Smooth muscle cell (in vitro differentiated cells): ENCODE measurements at regions not wholly inside any gene's neighbourhood (a gene's known extent, or its start where the extent isn't known, plus 50 kb on each side); places are given as distances from the start of the nearest gene placed in this dataset.

Experiments
- DNase-seq: peaks from one replicate; lab custom pipeline; 2025; ENCODE audit not compliant: unreplicated experiment; lab: John Stamatoyannopoulos, UW
- H2AFZ ChIP-seq: fragments of 200-600 bp; sonication (generic); 2 replicates; pipeline ENCODE4 v1.6.0; 2016; ENCODE audit warnings: antibody characterized with exemption, low read depth, mild to moderate bottlenecking
- H3F3A ChIP-seq: fragments of 200-600 bp; sonication (generic); 2 replicates; pipeline ENCODE4 v1.6.0; 2017; ENCODE audit warnings: antibody characterized with exemption, low read depth
- H3K27ac ChIP-seq: fragments of 200-600 bp; sonication (generic); 2 replicates; pipeline ENCODE4 v1.5.1; 2016; ENCODE audit warnings: low read depth, mild to moderate bottlenecking
- H3K27me3 ChIP-seq: fragments of 200-600 bp; sonication (generic); 2 replicates; pipeline ENCODE4 v1.6.1; 2016; ENCODE audit warnings: low read depth, mild to moderate bottlenecking
- H3K36me3 ChIP-seq: fragments of 200-600 bp; sonication (generic); 2 replicates; pipeline ENCODE4 v1.5.1; 2016; ENCODE audit warnings: low read depth
- H3K4me1 ChIP-seq: fragments of 200-600 bp; sonication (generic); 2 replicates; pipeline ENCODE4 v1.5.1; 2016; ENCODE audit warnings: low read depth
- H3K4me2 ChIP-seq: fragments of 200-600 bp; sonication (generic); 2 replicates; pipeline ENCODE4 v1.6.0; 2016; ENCODE audit warnings: mild to moderate bottlenecking
- H3K4me3 ChIP-seq: fragments of 200-600 bp; sonication (generic); 2 replicates; pipeline ENCODE4 v1.5.1; 2016; ENCODE audit warnings: mild to moderate bottlenecking
- H3K79me2 ChIP-seq: fragments of 200-600 bp; sonication (generic); 2 replicates; pipeline ENCODE4 v1.6.0; 2016; ENCODE audit warnings: low read depth, mild to moderate bottlenecking
- H3K9ac ChIP-seq: fragments of 200-600 bp; sonication (generic); 2 replicates; pipeline ENCODE4 v1.6.0; 2016; ENCODE audit warnings: low read depth
- H3K9me3 ChIP-seq: fragments of 200-600 bp; sonication (generic); replicated peaks from 2 replicates; pipeline ENCODE4 v1.5.1; 2016; ENCODE audit warnings: low read depth
- H4K20me1 ChIP-seq: fragments of 200-600 bp; sonication (generic); 2 replicates; pipeline ENCODE4 v1.6.0; 2016; ENCODE audit warnings: low read depth
- CTCF ChIP-seq: fragments of 200-600 bp; sonication (generic); IDR thresholded peaks from 2 replicates; pipeline ENCODE4 v1.5.1; 2017; ENCODE audit warnings: borderline replicate concordance, mild to moderate bottlenecking, antibody characterized with exemption; ENCODE audit not compliant: insufficient read depth, poor library complexity, severe bottlenecking
- WGBS: methylation state at CpG from one replicate; pipeline ENCODE4 v1.1.7; 2016; ENCODE audit warnings: low lambda C conversion rate; 5-methylcytosine and 5-hydroxymethylcytosine counted together

DNA sequence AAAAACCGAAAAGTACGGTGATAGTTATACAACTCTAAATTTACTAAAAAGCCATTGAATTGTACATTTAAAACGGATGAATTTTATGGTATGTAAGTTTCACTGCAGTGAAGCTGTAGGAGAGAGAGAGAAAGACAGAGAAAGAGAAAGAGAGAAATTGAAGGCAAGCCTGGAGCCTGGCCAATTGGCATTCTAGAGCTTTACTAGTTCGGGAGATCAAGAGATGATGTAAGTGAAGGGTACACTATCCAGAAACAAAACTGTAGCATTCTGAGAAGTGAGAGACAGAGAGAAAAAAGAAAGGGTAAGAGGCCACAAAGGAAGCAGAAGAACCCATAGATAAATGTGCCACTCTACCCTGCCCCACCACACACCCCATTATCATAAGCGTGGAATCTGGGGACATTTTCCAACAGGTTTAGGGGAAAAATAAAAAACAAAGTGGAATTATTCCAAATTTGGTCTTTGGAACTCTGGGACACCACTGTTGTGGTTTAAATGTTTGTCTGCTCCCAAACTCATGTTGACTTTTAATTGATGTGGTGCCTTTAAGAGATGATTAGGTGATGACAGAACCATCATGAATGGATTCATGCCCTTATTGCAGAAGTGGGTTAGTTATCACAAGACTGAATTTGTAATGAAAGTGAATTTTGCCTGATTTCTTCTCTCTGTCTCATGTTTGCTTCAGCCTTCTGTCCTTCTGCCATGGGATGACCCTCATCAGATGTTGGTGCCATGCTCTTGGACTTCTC is 123.0 kb upstream of the PLS3 start:
- no peak overlapping the region for H3K4me2 ChIP-seq
- no peaks in the 10 kb centered on the region for H3K9me3 ChIP-seq
- no peaks in the 10 kb centered on the region for H3F3A ChIP-seq
- H2AFZ ChIP-seq, result no peak overlapping the region
- H3K27me3 ChIP-seq, result no peaks in the 10 kb centered on the region
- 82% methylated on average over 5 of the region's 5 CpGs for WGBS
- no peaks in the 10 kb centered on the region for H3K4me1 ChIP-seq
- H3K79me2 ChIP-seq, result no peaks in the 10 kb centered on the region
- DNase-seq, result no peak
- no peaks in the 10 kb centered on the region for H3K36me3 ChIP-seq
- H3K4me3 ChIP-seq, result no peak overlapping the region
- no peaks in the 10 kb centered on the region for H4K20me1 ChIP-seq
- H3K9ac ChIP-seq, result no peak overlapping the region
- no peak for TF ChIP-seq CTCF
- H3K27ac ChIP-seq, result no peak overlapping the region

DNA sequence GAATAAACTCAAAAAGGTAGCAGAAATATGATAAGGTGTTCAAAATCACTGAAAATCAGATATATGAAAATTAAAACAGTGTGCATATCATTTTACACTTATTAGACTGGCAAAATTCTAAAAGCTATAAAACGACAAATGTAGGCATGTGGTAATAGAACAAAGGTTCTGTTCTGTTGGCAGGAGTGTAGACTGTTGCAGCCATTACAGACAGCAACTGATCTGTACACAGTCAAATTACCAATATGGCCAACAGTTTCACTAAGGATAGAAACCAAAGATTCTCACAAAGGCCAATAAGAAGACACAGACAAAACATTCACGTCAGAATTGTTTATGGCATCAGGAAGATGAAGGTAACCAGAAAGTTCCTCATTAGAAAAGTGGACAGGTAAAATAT is 112.8 kb upstream of the PLS3 start:
- no peaks in the 10 kb centered on the region for H3F3A ChIP-seq
- TF ChIP-seq CTCF, result no peak
- no peaks in the 10 kb centered on the region for H3K4me1 ChIP-seq
- H3K27ac ChIP-seq, result no peak overlapping the region
- H3K27me3 ChIP-seq, result no peaks in the 10 kb centered on the region
- DNase-seq, result no peak
- no peak overlapping the region for H2AFZ ChIP-seq
- H3K4me2 ChIP-seq, result no peak overlapping the region
- WGBS, result 92% methylated on average over 2 of the region's 2 CpGs
- no peaks in the 10 kb centered on the region for H4K20me1 ChIP-seq
- H3K9me3 ChIP-seq, result no peaks in the 10 kb centered on the region
- no peak overlapping the region for H3K4me3 ChIP-seq
- no peaks in the 10 kb centered on the region for H3K79me2 ChIP-seq
- no peak overlapping the region for H3K9ac ChIP-seq
- no peaks in the 10 kb centered on the region for H3K36me3 ChIP-seq

DNA sequence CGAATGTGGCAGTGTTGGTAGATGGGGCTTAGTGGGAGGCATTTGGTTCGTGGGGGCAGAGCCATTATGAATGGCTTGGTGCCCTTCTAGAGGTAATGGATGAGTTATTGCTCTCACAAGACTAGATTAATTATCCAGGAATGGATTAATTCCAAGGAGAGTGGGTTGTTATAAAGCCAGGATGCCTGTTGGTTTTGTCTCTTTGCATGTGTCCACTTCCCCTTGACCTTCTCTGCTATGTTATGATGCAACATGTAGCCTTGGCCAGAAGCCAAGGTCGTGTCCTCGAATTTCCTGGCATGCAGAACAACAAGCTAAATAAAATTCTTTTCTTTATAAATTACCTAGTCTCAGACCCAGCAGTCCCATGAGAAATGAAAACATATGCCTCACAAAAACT is 111.2 kb upstream of the PLS3 start:
- H3K4me1 ChIP-seq, result no peaks in the 10 kb centered on the region
- H3K4me2 ChIP-seq, result no peak overlapping the region
- H2AFZ ChIP-seq, result no peak overlapping the region
- H3K36me3 ChIP-seq, result no peaks in the 10 kb centered on the region
- H3K27me3 ChIP-seq, result no peaks in the 10 kb centered on the region
- H4K20me1 ChIP-seq, result no peaks in the 10 kb centered on the region
- H3F3A ChIP-seq, result no peaks in the 10 kb centered on the region
- DNase-seq, result no peak
- TF ChIP-seq CTCF, result no peak
- no peak overlapping the region for H3K27ac ChIP-seq
- H3K79me2 ChIP-seq, result no peaks in the 10 kb centered on the region
- no peak overlapping the region for H3K4me3 ChIP-seq
- no peak overlapping the region for H3K9ac ChIP-seq
- H3K9me3 ChIP-seq, result no peaks in the 10 kb centered on the region
- 90% methylated on average over 4 of the region's 4 CpGs for WGBS

- H3K9ac ChIP-seq, result no peak overlapping the region
- H2AFZ ChIP-seq, result no peak overlapping the region
- no peaks in the 10 kb centered on the region for H3K27me3 ChIP-seq
- no peaks in the 10 kb centered on the region for H4K20me1 ChIP-seq
- no peak overlapping the region for H3K4me3 ChIP-seq
- 92% methylated on average over 1 of the region's 1 CpG for WGBS
- no peaks in the 10 kb centered on the region for H3K4me1 ChIP-seq
- no peaks in the 10 kb centered on the region for H3K9me3 ChIP-seq
- no peak overlapping the region for H3K27ac ChIP-seq
- H3K79me2 ChIP-seq, result no peaks in the 10 kb centered on the region
- DNase-seq, result no peak
- H3K36me3 ChIP-seq, result no peaks in the 10 kb centered on the region
- no peaks in the 10 kb centered on the region for H3F3A ChIP-seq
- no peak for TF ChIP-seq CTCF
- H3K4me2 ChIP-seq, result no peak overlapping the region
These were observed 108.7 kb upstream of the PLS3 start for GRCh38 chrX:115452251-115452650.
